Hepatic stellate cell (primary cell): ENCODE measurements at regions not wholly inside any gene's neighbourhood (a gene's known extent, or its start where the extent isn't known, plus 50 kb on each side); places are given as distances from the start of the nearest gene placed in this dataset.

Source experiments
- DNase-seq: peaks from one replicate; pipeline ENCODE4 v3.0.0; 2011; ENCODE audit warnings: low spot score

DNA sequence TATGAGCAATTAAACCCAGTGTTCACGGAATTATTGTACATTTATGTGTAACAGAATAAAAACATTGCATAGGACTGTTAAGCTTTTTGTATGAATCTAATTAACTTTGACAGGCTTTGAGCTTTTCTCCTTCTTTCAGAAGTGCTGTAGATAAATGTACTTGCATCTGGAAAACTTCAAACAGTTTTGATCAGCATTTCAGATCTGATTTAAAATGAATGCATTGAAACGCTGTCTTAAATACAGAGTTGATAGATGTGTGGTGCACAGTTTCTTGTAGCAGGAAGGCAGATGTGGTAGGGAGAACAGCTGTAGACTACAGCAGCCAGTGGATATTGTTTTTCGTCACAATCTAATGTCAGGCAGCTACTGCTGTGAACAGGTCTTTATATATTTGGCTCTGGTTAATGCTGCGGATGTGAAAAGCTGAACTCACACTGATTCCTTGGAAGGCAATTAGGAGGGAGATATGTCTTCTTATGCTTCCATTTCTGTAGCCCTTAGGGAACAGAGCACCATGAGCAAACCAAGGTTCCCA lies 193.8 kb upstream of the GOLIM4 start:
- no peak for DNase-seq

DNA sequence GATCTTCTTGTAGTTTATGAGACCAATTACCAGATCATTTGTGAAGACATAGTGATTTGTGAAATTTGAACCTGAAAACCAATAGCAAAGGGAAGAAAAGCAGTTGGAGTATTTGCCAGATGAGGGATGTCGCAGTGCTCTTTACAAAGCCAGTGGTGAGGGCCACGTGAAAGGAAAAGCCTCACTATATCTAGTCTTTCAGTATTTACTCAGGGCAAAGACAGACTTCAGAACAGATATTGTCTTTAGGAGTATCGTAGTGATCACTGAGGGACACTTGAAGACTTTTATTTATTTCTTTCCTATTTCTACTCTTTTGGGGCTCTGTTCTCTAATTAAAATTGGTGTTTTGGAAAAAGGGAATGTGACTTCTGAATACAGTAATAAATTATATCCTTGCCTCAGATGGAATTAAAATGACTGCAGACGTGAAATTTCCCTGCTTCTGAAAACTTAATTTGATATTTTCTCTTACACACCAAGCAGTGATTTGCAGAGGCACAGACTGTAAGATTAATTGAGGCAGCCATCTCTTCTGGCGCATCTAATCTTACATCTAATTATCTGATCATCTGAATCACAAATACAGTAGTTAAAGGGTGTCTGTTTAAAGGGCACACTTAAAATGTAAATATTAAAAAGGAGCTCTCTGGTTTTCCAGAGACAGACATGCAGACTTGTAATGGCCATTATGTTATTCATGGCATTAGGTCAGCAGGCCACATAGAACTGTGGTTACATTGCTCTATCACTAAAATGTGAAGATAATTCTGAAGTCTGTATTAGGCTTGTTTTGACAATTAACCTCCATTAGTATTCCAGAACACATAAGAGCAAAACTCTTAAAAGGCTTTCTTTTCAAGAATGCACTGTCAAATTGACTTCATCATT lies 193.0 kb upstream of the GOLIM4 start:
- DNase-seq = no peak

DNA sequence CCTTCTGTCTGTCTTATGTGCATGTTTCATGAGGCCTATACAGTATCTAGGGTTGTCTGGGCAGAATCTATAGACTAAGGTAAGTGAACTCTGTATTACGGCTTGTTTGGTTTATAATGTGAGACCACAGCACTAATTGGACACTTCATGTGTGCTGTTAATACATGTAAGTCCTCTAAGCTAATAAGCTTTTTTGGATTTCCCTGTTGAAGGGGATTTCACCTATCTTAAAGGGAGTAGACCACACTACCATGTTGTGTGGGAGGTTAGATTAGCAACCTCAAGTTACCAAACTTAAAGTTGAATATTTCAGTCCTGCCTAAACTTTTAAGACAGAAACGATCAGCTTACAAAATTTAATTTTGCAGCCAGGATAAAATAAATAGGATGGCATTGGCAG lies 189.8 kb upstream of the GOLIM4 start:
- DNase-seq = no peak

DNA sequence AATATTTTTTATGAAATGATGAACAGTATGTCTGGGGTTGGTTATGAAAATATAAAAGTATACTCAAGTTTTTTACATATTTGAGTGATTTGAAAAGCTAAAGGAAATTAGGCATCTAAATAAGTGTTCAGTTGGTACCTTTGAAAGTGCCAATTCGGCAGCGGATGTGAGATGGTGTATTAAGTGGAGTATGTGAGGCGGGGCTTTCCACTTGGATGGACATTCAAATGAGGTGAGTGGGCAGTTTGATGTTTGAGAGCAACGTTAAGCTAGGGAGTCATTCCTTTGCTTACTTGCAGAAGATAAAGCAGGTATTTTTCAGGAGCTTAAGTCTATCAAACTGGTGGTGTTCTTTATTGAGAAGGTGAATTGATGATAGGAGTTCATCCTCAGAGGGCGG lies 189.0 kb upstream of the GOLIM4 start:
- DNase-seq = no peak

DNA sequence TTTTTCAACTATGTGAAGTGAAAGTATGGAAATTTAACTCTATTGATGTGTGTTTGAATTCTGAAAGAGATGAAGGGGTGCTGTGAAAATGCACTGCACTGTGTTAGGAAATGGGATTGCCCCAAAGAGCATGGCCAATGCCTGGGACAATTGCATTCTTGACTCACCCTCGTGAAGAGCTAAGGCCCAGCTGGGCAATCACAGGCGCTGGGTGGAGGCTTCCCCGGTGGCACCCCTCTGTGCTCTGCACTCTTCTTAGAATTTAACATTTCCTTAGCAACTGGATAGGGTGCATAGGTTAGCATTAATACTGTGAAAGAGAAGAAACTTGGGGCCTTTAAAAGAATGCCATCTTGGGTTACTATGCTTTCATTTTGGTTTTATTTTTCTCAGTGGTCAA lies 179.9 kb upstream of the GOLIM4 start:
- no peak for DNase-seq

DNA sequence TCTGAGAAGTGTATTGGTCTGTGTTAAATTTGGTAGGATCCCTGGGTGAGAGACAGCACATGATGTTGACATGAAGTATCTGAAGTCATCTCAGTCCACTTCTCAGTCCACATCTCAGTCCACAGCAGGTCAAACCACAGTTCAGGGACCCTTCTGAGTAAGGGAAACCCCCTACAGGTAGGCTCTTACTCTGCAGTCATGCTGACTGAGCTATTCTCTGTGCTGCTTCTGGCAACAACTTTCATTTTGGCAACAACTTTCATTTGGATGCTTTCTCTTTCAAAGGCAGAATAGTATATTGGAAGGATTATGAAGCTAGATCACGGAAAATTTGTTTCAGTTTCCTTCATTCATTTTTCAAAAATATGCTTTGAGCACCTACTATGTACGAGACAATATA lies 178.2 kb upstream of the GOLIM4 start:
- DNase-seq = no peak

DNA sequence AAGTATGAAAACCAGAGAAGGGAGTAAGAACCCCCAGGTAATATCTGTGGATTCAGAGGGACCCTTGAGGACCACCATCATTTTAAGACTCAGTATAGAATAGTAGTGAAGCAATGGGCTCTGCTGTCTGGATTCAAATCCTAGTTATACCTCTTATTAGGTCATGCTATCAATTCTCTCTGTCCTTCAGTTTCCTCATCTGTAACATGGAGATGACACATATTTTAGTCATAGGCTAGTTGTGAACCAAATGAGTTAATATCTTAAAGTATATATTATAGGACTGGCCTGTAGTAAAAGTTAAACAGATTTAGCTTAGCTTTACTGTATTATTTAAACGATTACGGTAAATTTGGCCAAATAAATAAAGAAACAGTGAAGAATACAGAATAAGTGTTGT lies 177.3 kb upstream of the GOLIM4 start:
- no peak for DNase-seq

DNA sequence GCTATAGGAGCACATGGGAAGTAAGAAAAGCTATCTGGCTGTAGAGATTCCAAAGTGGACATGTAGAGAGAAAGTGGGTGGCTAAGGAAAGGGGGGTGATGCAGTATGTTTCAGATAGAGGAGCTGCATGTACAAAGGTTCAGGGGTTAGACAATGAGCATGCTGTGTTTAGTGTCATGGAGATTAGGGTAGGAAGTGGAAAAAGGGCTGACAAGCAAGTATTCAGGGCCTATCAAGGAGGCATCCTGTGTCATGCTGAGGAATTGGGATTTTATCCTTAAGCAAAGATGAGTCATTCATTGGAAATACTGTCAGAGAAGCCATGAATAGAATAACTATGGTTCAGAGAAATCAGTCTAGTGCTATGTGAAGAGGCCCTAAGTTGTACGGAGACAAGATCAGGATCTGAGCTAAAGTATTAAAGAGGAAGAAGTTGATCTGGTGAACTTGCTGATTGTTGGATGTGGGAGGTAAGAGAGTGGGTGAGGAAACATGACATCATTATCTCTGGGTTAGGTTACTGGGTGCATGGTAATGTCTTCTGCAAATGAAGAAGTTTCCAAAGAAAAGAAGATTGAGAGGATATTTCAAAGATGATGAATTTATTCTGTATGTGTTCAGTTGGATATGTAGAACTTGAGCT lies 176.7 kb upstream of the GOLIM4 start:
- DNase-seq = no peak

DNA sequence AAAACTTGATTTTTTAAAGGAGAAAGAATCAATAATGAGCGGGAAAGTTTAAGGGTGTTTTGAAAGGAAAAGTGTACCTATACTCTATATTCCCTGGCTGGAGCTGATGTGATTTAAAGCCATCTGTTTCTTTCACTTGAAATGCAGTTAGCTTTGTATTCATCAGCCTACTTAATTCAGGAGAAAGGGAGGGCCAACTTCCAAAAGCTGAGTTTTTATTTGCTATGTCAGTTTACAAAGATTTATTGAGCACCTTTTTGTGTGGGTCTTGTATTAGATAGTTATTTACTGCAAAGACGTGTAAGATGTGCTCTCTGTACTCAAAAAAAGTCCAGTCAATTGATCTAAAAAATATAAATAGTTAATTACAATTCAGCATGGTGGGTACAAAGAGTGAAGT lies 176.2 kb upstream of the GOLIM4 start:
- no peak for DNase-seq

DNA sequence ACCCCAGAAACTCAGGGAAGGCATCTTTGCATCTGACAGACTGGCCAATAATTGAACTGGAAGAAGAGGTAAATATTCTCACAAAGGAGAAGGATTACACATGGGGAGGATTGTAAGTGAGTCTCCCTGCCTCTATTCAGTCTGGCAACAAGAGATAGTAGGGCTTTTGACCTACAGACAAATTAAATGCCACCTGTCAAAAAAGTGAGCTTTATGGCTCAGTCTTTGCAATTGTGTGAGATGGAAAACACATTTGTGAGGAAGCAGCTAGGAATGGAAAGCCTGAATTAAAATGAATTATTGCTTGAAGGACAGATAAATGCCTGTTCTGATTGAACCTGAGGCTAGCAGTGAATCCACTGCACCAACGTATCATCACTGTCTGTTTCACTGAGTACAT lies 173.3 kb upstream of the GOLIM4 start:
- DNase-seq = no peak

DNA sequence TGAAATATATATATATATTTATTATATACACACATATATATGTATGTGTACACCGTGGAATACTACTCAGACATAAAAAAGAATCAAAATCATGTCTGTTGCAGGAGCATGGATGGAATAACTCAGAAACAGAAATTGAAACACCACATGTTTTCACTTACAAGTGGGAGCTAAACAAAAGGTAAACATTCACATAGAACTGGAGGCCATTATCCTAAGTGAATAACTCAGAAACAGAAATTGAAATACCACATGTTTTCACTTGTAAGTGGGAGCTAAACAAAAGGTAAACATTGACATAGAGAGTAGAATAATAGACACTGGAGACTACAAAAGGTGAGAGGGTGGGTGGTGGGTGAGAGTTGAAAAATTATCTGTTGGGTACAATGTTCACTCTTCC lies 171.5 kb upstream of the GOLIM4 start:
- no peak for DNase-seq

DNA sequence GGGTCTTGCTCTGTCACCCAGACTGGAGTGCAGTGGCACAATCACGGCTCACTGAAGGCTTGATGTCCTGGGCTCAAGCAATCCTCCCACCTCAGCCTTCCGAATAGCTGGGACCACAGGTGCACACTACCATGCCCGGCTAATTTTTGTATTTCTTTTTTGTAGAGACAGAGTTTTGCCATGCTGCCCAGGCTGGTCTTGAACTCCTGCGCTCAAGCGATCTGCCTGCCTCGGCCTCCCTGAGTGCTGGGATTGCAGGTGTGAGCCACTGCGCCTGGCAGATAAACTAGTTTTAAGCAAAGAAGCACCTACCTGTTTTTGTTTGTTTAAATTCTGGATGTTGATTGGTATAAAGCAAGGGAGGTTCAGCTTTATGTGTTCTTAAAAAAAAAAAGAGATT lies 170.6 kb upstream of the GOLIM4 start:
- DNase-seq = no peak

DNA sequence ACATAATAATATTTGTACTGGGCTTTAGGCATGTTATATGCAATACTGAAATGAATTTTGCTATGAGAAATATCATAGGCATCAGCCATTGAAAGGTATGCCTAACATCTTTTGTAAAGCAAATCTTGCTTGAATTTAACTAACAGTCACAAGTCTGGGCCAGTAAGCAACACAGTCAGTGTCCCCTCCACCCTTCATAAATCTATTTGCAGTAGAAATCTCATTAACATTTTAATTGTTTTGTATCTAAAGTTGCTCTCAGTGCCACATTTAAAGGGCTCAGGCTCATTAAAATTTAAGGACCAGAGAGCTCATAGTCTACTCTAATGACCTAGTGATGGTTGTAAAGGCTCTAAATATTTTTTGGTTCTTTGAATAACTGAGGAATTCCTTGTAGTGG lies 167.2 kb upstream of the GOLIM4 start:
- DNase-seq = no peak

DNA sequence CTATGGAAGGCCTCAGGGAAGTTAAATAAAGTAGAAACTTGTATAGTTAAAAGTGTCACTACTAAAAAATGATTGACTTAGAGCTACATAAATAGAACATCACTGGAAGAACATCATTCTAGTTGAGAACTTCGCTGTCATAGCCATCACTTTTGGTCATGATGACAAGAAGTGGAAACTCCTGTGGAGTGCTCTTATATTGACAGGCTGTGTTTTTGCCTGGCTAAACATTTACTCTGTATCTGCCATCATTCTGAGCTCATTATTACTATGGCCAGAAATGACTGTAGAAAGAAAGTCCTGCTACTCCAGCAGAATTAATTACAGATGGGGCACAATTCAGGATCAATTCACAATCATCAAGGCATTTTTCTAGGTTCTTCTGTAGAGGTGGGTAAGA lies 165.1 kb upstream of the GOLIM4 start:
- no peak for DNase-seq

DNA sequence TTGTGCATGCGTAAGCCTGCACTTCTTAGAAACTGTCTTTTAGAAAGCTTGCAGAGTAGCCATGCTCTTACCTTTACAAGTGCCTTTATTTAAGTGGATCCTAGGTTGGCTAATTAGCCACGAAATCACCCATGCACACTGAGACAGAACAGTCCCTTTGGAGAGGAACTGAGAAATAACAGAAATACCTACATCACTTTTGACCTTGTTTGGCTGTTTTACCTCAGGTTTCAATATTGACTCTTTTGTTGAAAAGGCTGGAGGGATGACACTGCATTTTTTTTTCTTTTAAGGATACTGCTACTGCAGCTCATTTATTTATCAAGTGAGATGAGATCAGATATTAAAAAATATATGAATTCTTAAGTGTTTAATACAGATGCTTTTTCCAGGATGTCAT lies 155.6 kb upstream of the GOLIM4 start:
- no peak for DNase-seq

DNA sequence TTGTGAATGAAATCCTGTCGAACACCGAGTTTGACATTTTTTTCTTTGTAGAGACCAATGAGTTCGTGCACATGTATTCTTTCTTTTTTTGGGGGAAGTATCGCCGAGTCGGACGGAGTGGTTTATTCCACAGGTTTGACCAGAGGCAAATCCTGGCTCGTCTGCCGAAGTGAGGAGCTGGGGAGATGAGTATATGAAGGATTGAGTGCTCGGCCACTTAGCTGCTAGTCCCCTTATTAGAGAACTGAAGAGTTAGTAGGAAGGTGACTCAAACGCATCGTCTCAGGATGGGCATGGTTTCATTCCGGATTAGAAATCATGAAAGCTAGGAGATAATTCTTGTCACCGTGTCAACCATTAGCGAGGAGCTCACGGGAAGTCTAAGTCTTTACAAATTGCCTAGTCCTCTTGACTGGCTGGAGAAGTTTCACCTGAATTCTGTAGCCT lies 154.7 kb upstream of the GOLIM4 start:
- no peak for DNase-seq

DNA sequence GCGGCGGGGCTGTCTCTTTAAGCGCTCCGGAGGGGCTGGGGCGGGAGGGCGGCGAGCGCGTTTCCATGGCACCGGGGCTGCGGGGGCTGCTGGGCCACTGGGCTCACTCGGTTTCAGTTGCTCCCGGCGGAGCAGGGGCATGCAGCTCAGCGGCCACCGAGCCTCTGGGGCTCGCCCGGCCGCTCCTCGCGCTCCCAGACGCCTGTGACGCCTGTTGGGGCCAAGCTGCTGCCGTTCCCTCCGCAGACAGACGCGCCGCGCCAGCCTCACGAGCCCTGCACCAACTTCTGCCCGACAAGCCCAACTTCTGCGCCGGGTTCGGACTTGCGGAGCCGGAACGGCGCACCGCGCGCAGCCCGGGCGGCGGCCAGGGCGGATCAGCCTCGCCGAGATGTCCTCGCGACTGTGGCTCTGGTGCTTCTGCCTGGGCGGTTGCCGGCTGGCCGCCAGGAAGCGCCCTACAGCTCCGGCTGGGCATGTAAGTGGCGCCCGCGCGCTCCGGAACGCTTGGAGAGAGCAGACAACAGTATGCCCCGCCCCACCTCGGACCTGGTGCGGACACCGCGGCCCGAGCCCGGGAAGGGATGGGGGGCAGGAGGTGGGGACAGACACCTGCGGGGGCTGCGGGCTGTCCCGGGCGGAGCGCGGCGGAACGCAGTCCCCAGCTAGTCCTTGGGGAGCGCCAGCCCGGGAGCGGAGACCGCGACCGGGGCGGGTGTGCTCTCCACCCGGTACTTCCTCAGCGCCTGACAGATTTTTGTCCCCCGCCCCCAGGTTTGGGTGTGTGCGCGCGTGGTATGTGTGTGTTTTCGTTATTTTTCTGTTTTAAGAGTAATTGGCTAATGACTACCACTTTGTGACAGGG lies 154.1 kb upstream of the GOLIM4 start:
- DNase-seq = peak; percentile 58

DNA sequence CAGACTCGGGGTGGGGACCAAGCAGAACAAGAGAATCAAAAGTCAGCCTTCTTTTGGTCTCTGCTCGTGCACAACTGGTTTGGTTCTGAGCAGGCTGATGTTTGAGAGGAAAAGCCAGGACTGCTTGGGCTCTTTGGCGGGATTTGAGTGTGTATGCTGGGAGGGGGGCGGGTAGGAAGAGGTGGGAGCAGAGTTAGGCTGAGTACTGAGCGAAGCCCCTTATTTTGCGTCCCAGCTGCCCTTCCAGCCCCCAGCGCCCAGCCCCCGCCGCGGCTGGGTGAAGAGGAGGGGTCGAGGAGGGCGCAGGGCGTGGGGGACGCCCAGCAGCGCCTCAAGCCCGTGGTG lies 153.5 kb upstream of the GOLIM4 start:
- peak; percentile 6 for DNase-seq

DNA sequence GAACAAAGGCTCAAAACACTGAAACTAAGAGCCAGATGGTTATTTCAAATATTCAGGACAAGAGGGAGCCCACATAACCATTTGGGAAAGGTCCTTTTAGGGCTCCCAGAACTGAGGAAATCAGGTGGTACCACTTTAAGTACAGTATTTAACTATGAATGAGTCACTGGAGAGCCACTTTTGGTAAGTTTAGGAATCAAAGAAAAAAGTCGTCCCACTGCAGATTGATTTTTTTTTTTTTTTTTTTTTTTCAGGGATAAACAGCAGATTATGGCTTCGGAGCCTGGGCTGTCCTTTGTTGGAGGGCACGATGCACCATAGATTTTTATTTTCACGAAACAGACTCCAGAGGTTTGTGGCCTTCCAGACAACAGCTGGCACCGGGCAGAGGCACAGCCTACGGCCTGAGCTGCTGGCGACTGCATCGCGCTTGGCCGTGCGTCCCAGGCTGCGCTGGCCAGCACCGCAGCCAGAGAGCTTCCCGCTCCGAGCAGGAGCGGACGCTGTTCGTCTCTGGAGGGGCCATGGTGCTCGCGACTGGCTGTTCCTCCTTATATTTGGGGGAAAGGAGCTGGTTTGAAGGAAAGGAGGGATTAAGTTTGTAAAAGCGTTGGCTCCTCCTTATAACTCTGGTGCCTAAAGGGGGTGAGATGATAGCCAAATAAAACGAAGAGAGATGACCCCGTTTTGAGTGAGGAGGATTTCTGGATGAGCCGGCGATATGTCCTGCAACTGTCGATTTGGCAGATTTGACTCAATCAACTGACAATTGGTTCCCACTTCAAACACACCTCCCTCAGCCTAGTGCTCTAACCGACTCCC lies 152.9 kb upstream of the GOLIM4 start:
- peak; percentile 21 for DNase-seq

DNA sequence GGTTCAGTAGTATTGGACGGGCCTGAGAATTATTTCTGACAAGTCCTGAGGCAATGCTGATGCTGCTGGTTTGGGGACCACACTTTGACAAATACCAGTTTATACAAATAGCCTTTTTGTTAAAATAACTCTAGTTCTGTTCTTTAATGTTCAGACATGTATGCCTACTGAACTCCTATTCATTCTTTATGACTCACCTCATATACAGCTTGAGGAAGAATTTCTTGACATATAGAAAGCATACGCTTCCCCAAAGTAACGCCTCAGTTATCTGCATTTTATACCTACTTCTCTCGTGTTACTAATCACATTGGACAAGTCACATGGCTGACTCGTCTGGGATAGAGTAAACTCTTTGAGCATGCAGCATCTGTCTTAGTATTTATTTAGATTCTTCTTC lies 145.4 kb upstream of the GOLIM4 start:
- no peak for DNase-seq

DNA sequence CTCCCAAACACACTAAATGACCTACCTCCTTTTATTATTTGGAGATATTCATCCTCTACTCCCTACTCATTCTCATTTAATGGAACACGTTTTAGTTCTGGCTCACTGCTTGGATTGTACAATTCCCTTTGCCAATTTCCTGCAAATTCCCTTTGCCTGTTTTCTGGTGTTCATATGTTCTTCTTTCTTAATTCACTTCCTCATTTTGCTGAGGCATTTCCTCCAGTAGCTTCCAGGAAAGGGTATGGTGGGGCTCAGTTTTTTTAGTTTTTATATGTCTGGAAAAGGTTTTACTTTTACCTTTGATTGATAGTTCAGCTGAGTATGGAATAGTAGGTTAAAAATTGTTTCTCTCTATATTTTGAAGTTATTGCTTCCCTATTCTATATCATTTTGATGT lies 143.6 kb upstream of the GOLIM4 start:
- no peak for DNase-seq

DNA sequence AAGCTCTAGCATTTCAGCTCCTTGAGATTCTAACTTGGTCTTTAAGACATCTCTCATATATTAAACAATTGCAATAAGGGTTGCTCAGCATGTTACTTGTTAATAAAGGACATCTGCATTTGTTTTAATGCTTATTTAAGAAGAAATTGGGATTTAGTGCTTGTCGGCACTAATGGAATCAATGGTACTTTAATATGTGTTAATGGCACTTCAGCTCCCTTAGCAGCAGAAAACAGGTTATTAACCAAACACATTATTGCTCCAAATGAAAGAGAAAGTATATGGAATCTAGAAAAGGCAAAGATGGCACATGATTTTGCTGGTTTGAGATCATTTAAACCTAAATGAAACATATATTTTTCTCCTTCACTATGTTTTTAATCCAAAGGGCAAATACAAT lies 137.3 kb upstream of the GOLIM4 start:
- DNase-seq = no peak
